ENCODE measurements at regions not wholly inside any gene's neighbourhood (a gene's known extent, or its start where the extent isn't known, plus 50 kb on each side); places are given as distances from the start of the nearest gene placed in this dataset.

DNA sequence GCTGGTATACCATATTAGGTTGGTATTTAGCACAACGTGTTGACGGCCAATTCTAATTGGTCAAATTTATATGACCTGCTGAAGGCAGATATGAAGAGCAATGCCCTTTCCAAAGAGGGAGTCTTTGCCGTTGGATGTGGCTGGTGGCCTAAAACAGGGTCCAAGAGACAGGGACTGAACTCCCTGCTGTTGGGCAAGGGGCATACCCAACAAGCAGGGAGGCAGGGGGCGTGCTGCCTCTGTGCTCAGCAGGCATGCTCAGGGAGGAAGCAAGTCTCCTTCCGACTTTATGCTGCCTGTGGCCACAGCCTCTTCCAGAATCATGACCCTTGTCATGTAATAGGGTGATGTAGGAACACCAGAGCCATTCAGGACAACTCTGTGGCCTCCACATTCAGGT, 167.7 kb upstream of the NPVF start:
- no peak for DNase-seq (ENCODE audit: low read depth in 2 of 2)

DNA sequence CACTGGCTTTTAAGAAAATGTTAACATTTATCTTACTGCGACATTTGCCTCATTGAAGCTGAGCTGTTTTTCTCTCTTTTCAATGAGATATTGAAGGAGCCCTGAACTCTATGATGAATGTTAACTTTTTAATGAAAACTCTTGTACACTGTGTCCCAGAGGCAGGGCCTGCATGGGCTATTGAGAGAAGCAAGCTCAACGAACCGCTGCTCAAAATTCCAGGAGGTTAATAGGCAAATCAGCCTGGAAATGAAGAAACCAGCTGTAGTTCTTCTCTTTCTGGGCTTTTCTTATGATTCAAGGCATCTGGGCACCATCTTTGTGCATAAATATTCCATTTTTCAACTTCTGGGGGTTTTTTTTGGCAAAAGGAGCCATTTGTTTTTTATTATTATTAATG, 168.4 kb upstream of the NPVF start:
- no peak for DNase-seq (ENCODE audit: low read depth in 2 of 2)

- no peak for DNase-seq (ENCODE audit: low read depth in 2 of 2)
Measured at GRCh38 chr7:25398418-25398817, 170.1 kb upstream of the NPVF start.

DNA sequence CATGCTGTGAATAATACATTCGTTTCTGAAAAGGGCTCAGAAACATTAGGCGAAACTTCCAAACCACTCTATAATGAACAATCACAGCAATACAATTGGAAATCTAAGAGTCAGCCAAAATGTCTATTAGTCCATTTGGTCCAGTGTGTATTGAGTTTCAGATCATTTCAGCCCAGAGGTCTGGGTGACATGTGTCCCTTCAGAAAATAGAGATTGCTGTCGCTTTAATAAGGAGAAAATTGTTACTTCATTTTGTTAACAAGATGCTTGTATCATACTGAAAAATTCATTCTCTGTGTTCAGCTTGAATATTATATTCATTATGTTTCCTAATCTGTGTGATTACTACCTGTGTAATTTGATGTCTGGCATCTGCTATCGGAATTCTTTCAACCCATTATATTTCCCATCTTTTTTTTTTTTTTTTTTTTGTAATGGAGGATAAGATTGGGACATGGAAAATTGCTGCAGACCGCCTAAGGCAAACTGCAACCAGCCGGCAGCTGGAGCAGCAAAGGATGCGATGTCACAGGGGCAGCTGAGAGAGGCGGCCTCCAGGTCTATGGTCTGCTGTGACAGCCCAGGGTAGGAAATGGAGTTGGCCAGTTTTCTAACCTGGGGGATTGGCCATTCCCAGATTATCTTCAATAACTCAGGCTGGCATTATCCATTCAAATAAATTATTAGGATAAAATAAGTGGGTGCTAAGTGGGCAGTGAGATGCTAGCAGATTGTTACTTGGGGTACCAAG, 170.9 kb upstream of the NPVF start:
- DNase-seq (ENCODE audit: low read depth in 2 of 2) = no peak

- DNase-seq (ENCODE audit: low read depth in 2 of 2) = no peak
Measured at GRCh38 chr7:25402532-25402931, 174.2 kb upstream of the NPVF start.

DNA sequence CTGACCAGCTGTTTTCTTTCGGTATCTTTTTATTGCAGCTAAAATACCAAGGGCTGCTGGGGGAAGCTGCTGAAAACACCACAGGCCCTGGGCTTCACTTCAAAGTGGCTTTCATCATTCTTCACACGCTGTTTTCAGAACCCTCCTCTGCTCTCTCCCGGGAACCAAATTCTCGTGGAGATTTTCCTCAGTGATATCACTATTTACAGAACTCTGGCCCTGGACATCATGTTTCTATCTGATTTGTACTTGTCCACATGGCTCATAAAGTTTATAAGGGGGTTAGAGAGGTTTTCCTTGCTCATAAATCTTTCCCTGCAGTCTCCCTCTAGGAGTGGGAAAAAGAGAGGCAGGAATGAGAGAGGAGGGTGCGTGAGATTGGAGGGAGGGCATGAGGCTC, 177.4 kb upstream of the NPVF start:
- DNase-seq (ENCODE audit: low read depth in 2 of 2) = no peak

- no peak for DNase-seq (ENCODE audit: low read depth in 2 of 2)
Measured at GRCh38 chr7:25407053-25407452, 178.8 kb upstream of the NPVF start.

GRCh38 chr7:25408012-25408687, 179.9 kb upstream of the NPVF start:
- DNase-seq (ENCODE audit: low read depth in 2 of 2) = no peak

- no peak for DNase-seq (ENCODE audit: low read depth in 2 of 2)
Measured at GRCh38 chr7:25408876-25409275, 180.6 kb upstream of the NPVF start.

DNA sequence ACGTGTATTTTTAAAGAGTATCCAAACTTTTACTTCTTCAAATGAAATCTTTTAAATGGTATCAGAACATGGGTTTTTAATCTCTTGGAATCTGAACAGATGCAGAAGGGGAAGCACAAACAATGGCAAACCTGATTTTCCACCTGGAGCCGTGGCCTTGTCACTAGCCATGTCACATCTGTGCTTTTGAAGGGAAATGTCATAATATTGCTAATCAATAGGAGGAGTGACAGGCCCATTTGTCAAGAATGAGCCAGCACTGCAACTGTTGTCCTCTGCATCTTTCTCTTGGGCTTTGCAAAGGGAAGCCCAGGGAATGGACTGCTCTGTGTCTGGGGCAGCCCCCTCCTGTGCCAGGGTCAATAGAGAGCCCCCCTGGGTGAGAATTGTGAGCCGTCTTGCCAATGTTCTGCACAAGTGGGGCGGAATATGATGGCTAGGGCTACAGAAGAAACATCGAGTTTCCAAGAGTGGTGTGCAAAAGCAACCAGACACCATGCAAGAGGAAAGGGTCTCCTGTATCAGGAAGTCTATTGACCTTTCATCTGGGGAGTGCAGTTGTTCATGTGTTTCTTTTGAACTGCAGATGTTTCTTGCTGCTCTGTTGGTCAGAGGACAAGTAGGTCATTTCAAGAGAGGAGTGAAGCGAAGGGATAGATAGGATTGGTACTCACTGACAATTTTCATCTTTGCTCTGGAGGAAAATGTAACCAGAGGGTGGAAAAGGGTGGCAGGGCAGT, 181.8 kb upstream of the NPVF start:
- DNase-seq (ENCODE audit: low read depth in 2 of 2) = no peak

DNA sequence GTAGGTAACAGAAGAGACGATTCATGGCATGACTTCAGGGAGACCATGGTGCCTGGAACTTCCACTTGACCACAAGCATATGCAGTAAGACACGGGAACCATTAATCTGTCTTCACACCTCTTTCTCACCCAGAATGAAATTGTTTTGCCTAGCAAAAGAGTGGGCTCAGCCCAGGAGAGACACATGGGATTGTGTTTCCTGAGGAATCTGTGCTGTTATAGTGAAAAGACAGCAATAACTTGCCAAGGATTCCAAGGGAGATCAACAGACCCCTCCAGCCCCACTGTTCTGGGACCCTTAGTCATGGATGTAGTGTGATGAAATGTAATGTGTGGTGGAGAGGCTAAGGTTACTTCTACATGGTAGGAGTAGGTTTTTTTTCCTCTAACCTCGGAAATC, 192.5 kb upstream of the NPVF start:
- DNase-seq (ENCODE audit: low read depth in 2 of 2) = no peak

DNA sequence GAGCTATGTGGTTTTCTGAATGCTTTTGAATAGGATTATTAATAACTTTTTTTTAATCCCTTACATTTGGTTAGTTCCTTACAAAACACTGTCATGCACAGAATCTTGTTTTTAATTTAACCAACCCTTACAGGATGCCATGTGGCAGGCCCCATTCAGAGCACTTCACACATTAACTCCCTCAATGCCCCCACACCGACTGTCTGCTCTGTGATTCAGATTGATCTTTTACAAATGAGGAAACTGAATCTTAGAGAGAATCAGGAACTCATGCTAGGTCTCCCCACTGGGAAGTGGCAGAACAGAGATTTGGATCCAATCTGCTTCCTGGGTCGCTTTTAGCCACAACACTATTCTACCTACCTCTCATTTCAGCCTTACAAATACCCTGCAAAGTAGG, 195.8 kb upstream of the NPVF start:
- no peak for DNase-seq (ENCODE audit: low read depth in 2 of 2)

- no peak for DNase-seq (ENCODE audit: low read depth in 2 of 2)
Measured at GRCh38 chr7:25424855-25425254, 196.6 kb upstream of the NPVF start.

GRCh38 chr7:25427721-25428120, 199.4 kb upstream of the NPVF start:
- DNase-seq (ENCODE audit: low read depth in 2 of 2) = no peak

DNA sequence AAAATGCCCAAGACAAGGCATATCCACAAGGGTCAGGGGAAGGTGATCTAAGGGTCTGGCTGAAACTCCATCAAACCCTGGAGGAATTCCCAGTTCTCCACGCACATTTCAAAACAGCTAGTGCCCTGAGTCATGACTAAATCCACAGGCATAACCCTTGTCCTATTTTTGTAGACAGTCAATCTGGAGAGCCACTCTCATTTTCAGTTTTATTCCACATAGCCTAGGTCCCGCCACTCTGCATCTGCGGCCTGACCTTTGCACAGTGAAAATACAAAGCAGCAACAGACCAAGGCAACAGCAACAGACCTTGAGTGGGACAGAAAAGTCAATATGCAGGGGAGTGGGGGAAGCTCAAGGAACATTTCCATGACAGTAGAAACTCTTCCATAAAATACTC, 201.4 kb upstream of the NPVF start:
- DNase-seq (ENCODE audit: low read depth in 2 of 2) = no peak

- no peak for DNase-seq (ENCODE audit: low read depth in 2 of 2)
Measured at GRCh38 chr7:25430200-25430931, 202.1 kb upstream of the NPVF start.

DNA sequence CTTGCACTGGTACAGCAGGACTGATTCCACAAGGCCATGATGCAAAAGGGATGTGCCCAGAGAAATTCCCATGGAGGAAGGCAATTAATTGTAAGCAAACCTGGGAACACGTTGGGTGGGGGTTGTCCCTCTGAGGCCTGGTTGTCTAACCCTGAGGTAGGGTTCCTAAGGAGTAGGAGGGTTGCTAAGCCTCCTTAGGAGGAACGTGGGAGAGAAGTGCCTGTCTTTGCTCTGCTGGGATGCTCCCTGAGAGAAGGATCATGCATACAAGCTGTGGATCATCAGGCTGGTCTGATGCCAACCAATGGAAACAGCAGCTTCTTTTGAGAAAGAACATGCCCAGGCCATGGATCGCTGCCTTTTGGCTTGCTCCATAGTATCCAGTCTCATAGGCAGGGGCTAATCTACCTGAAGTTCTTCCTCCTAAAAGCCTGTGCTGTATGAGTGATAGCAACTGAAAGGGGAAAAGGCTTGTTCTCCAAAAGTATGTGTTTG, 203.7 kb upstream of the NPVF start:
- no peak for DNase-seq (ENCODE audit: low read depth in 2 of 2)

GRCh38 chr7:25432807-25433206, 204.5 kb upstream of the NPVF start:
- no peak for DNase-seq (ENCODE audit: low read depth in 2 of 2)

GRCh38 chr7:25436413-25436812, 208.1 kb upstream of the NPVF start:
- DNase-seq (ENCODE audit: low read depth in 2 of 2) = no peak

- no peak for DNase-seq (ENCODE audit: low read depth in 2 of 2)
Measured at GRCh38 chr7:25437308-25437707, 209.0 kb upstream of the NPVF start.

- no peak for DNase-seq (ENCODE audit: low read depth in 2 of 2)
Measured at GRCh38 chr7:25444991-25445390, 216.7 kb upstream of the NPVF start.

- DNase-seq (ENCODE audit: low read depth in 2 of 2) = no peak
Measured at GRCh38 chr7:25448301-25448700, 220.0 kb upstream of the NPVF start.

Data from stimulated activated CD8-positive, alpha-beta memory T cell treated with anti-CD3 and anti-CD28 coated beads, Interleukin-7, amount 100 ng/mL, for 1 hour (primary cell).